ENCODE measurements at regions not wholly inside any gene's neighbourhood (a gene's known extent, or its start where the extent isn't known, plus 50 kb on each side); places are given as distances from the start of the nearest gene placed in this dataset.

GRCh38 chr13:90107661-90108060 is 1239.8 kb upstream of the MIR17HG start:
- no peak for DNase-seq

GRCh38 chr13:90108547-90108946 is 1238.9 kb upstream of the MIR17HG start:
- DNase-seq = no peak

GRCh38 chr13:90116121-90116520 is 1231.4 kb upstream of the MIR17HG start:
- no peak for DNase-seq

GRCh38 chr13:90118467-90119071 is 1228.9 kb upstream of the MIR17HG start:
- no peak for DNase-seq

GRCh38 chr13:90120026-90120425 is 1227.5 kb upstream of the MIR17HG start:
- no peak for DNase-seq

GRCh38 chr13:90121784-90122183 is 1225.7 kb upstream of the MIR17HG start:
- no peak for DNase-seq

GRCh38 chr13:90122531-90122930 is 1225.0 kb upstream of the MIR17HG start:
- no peak for DNase-seq

GRCh38 chr13:90135558-90135957 is 1211.9 kb upstream of the MIR17HG start:
- DNase-seq = no peak

- no peak for DNase-seq
These were observed 1205.2 kb upstream of the MIR17HG start for GRCh38 chr13:90142251-90142650.

GRCh38 chr13:90154311-90154960 is 1193.1 kb upstream of the MIR17HG start:
- no peak for DNase-seq

- DNase-seq = no peak
These were observed 1191.1 kb upstream of the MIR17HG start for GRCh38 chr13:90156390-90156789.

- no peak for DNase-seq
These were observed 1178.5 kb upstream of the MIR17HG start for GRCh38 chr13:90168953-90169352.

GRCh38 chr13:90170208-90170607 is 1177.3 kb upstream of the MIR17HG start:
- no peak for DNase-seq

GRCh38 chr13:90171649-90172048 is 1175.8 kb upstream of the MIR17HG start:
- DNase-seq = no peak

GRCh38 chr13:90177512-90177911 is 1170.0 kb upstream of the MIR17HG start:
- DNase-seq = no peak

- DNase-seq = no peak
These were observed 1163.1 kb upstream of the MIR17HG start for GRCh38 chr13:90184355-90184754.

GRCh38 chr13:90185734-90186133 is 1161.8 kb upstream of the MIR17HG start:
- no peak for DNase-seq

GRCh38 chr13:90187478-90188350 is 1159.8 kb upstream of the MIR17HG start:
- DNase-seq = no peak

- no peak for DNase-seq
These were observed 1159.2 kb upstream of the MIR17HG start for GRCh38 chr13:90188351-90188636.

- DNase-seq = no peak
These were observed 1149.8 kb upstream of the MIR17HG start for GRCh38 chr13:90197722-90198121.

GRCh38 chr13:90201202-90201601 is 1146.3 kb upstream of the MIR17HG start:
- DNase-seq = no peak

GRCh38 chr13:90201676-90202460 is 1145.6 kb upstream of the MIR17HG start:
- DNase-seq = no peak

- no peak for DNase-seq
These were observed 1142.4 kb upstream of the MIR17HG start for GRCh38 chr13:90205081-90205480.

Measured in effector CD8-positive, alpha-beta T cell (primary cell).